Esophagus squamous epithelium (tissue), 5 donors: ENCODE measurements at regions not wholly inside any gene's neighbourhood (a gene's known extent, or its start where the extent isn't known, plus 50 kb on each side); places are given as distances from the start of the nearest gene placed in this dataset.

Source experiments
- DNase-seq: peaks from one replicate; lab custom pipeline; 2025; lab: John Stamatoyannopoulos, UW
- H3K27ac ChIP-seq, 4 donors: fragments of 200-600 bp; sonication (generic); one replicate each; pipeline ENCODE4 v1.5.1; 2016 to 2019; ENCODE audit warnings: mild to moderate bottlenecking in 1 of 4
- H3K27me3 ChIP-seq, 4 donors: fragments of 200-600 bp; sonication (generic); 1 replicate in 3 of 4; 2 replicates in 1 of 4; pipeline versions ENCODE4 v1.5.1 to v1.6.0; 2017 to 2021; ENCODE audit warnings: antibody characterized with exemption in 1 of 4
- H3K36me3 ChIP-seq, 3 donors: fragments of 200-600 bp; sonication (generic); one replicate each; pipeline ENCODE4 v1.5.1; 2016 to 2019
- H3K4me1 ChIP-seq, 3 donors: fragments of 200-600 bp; sonication (generic); one replicate each; pipeline ENCODE4 v1.5.1; 2017 to 2019
- H3K4me3 ChIP-seq, 4 donors: fragments of 200-600 bp; sonication (generic); 1 replicate in 3 of 4; 2 replicates in 1 of 4; pipeline ENCODE4 v1.5.1; 2016 to 2019; ENCODE audit warnings: mild to moderate bottlenecking in 2 of 4, moderate library complexity in 1 of 4
- H3K9me3 ChIP-seq, 3 donors: fragments of 200-600 bp; sonication (generic); one replicate each; pipeline ENCODE4 v1.5.1; 2016 to 2019
- CTCF ChIP-seq, 6 experiments: fragments of 450-650 bp in 4 of 6; fragments of 200-600 bp in 2 of 6; sonication (generic) in 2 of 6; IDR thresholded peaks; one replicate each; pipeline ENCODE4 v1.5.1; 2016 to 2019; ENCODE audit warnings: antibody characterized with exemption in 6 of 6, mild to moderate bottlenecking in 4 of 6, moderate library complexity in 4 of 6
- POLR2A ChIP-seq, 4 donors: fragments of 450-650 bp; IDR thresholded peaks; one replicate each; pipeline ENCODE4 v1.6.1; 2017; ENCODE audit warnings: antibody characterized with exemption in 4 of 4, mild to moderate bottlenecking in 4 of 4, moderate library complexity in 3 of 4
- WGBS, 2 donors: methylation state at CpG; one replicate each; pipeline ENCODE4 v1.1.5; 2018; 5-methylcytosine and 5-hydroxymethylcytosine counted together
- intact Hi-C: fragments of 100-400 bp; cut with DNase I; formaldehyde crosslinking; loops from one replicate; pipeline ENCODE4 v1.15.0; 2022
- donor health status: DM: yes; HTN: yes; CAD: no.

GRCh38 chr21:35360870-35361570 is 311.9 kb upstream of the RUNX1 start:
- 61 to 79% methylated on average over 6 of the region's 6 CpGs for WGBS, 2 donors
- no peaks in the 10 kb centered on the region for H3K9me3 ChIP-seq

GRCh38 chr21:35359076-35359475 is 310.0 kb upstream of the RUNX1 start:
- H3K27ac ChIP-seq: no peak overlapping the region
- intact Hi-C loops: no loop called here
- peaks cover 0 to 13% (median 0%) of the 10 kb centered on the region in 3 donors for H3K4me1 ChIP-seq
- DNase-seq: no peak
- no peaks in the 10 kb centered on the region for H3K9me3 ChIP-seq
- H3K4me3 ChIP-seq: no peak overlapping the region
- no peaks in the 10 kb centered on the region for H3K36me3 ChIP-seq
- TF ChIP-seq POLR2A (IDR thresholded peaks at IDR 0.05) (no peak), CTCF (IDR thresholded peaks at IDR 0.05) (no peak)
- WGBS, 2 donors: 80 to 91% methylated on average over 2 of the region's 2 CpGs
- no peaks in the 10 kb centered on the region for H3K27me3 ChIP-seq

More at GRCh38 chr21:35360870-35361570, 311.9 kb upstream of the RUNX1 start:
- peaks cover 0 to 13% (median 0%) of the 10 kb centered on the region in 3 donors for H3K4me1 ChIP-seq
- no peaks in the 10 kb centered on the region for H3K27me3 ChIP-seq
- DNase-seq: no peak
- TF ChIP-seq CTCF (IDR thresholded peaks at IDR 0.05) (no peak), POLR2A (IDR thresholded peaks at IDR 0.05) (no peak)
- H3K36me3 ChIP-seq: no peaks in the 10 kb centered on the region
- no peak overlapping the region for H3K27ac ChIP-seq
- H3K4me3 ChIP-seq: no peak overlapping the region
- intact Hi-C loops: no loop called here

DNA sequence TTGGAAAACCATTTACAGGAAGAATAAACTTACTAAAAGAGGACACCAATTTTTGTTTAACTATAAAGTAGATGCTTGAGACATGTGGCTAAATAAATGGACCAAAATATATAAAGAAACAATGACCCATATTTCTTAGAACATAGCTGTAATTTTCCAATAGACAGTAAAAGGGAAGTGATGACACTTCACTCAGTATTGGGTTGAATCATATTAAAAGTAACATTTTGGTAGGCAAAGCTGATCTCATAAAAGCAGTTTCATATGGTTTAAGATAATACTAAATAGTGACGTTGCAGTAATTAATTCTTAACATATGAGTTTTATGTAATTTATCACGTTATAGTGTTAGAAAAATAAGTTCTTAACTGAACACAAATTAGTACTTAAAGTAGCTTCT is 308.9 kb upstream of the RUNX1 start:
- intact Hi-C loops: no loop called here
- no peak for DNase-seq
- Histone ChIP-seq H3K27me3 (no peaks in the 10 kb centered on the region), H3K27ac (no peak overlapping the region), H3K4me1 (peaks cover 0 to 16% (median 0%) of the 10 kb centered on the region in 3 donors), H3K36me3 (no peaks in the 10 kb centered on the region), H3K9me3 (no peaks in the 10 kb centered on the region), H3K4me3 (no peak overlapping the region)
- TF ChIP-seq CTCF (IDR thresholded peaks at IDR 0.05): no peak
- no peak for TF ChIP-seq POLR2A (IDR thresholded peaks at IDR 0.05)
- WGBS, 2 donors: 68 to 71% methylated on average over 2 of the region's 2 CpGs

- TF ChIP-seq CTCF (IDR thresholded peaks at IDR 0.05): no peak
- no peak for TF ChIP-seq POLR2A (IDR thresholded peaks at IDR 0.05)
- DNase-seq: no peak
- no peaks in the 10 kb centered on the region for H3K9me3 ChIP-seq
- WGBS, 2 donors: 57 to 65% methylated on average over 3 of the region's 3 CpGs
- no peak overlapping the region for H3K4me3 ChIP-seq
- intact Hi-C loops: no loop called here
- no peaks in the 10 kb centered on the region for H3K36me3 ChIP-seq
- peaks cover 0 to 22% (median 0%) of the 10 kb centered on the region in 3 donors for H3K4me1 ChIP-seq
- no peaks in the 10 kb centered on the region for H3K27me3 ChIP-seq
- H3K27ac ChIP-seq: no peak overlapping the region
These were observed 308.1 kb upstream of the RUNX1 start for GRCh38 chr21:35357041-35357780.

DNA sequence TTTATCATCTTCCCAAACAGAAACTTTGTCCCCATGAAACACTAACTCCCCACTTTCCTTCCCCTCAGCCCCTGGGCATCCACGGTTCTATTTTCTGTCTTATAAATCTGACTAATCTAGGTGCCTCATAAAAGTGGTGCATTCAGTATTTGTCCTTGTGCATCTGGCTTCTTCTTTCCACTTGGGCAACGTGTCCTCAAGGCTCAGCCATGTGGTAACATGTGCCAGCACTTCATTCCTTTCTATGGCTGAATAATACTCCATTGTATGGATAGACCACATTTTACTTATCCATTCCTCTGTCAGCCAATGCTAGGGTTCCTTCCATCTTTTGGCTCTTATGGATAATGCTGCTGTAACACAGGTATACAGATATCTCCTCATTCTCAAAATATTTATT is 305.0 kb upstream of the RUNX1 start:
- intact Hi-C loops: no loop called here

More for the DNA sequence above, 305.0 kb upstream of the RUNX1 start:
- Histone ChIP-seq H3K27me3 (no peaks in the 10 kb centered on the region), H3K9me3 (no peaks in the 10 kb centered on the region), H3K36me3 (no peaks in the 10 kb centered on the region), H3K4me3 (no peak overlapping the region), H3K27ac (no peak overlapping the region), H3K4me1 (peaks cover 0 to 17% (median 0%) of the 10 kb centered on the region in 3 donors)
- 85 to 87% methylated on average over 2 of the region's 2 CpGs for WGBS, 2 donors
- TF ChIP-seq POLR2A (IDR thresholded peaks at IDR 0.05): no peak
- TF ChIP-seq CTCF (IDR thresholded peaks at IDR 0.05): no peak
- no peak for DNase-seq
